GM06990 (cell line): ENCODE measurements at regions not wholly inside any gene's neighbourhood (a gene's known extent, or its start where the extent isn't known, plus 50 kb on each side); places are given as distances from the start of the nearest gene placed in this dataset.

Source experiments
- DNase-seq: peaks from one replicate; pipeline ENCODE4 v3.0.0-alpha.2; 2011; ENCODE audit not compliant: insufficient read length; ENCODE audit errors: extremely low read depth
- H3K27me3 ChIP-seq: replicated peaks from 2 replicates; pipeline ENCODE4 v1.6.0; 2011; ENCODE audit warnings: low read length; ENCODE audit not compliant: control insufficient read depth, insufficient read depth
- H3K36me3 ChIP-seq: 2 replicates; pipeline ENCODE4 v1.5.1; 2011; ENCODE audit warnings: low read length; ENCODE audit not compliant: control insufficient read depth, insufficient read depth
- H3K4me3 ChIP-seq: replicated peaks from 2 replicates; pipeline ENCODE4 v1.5.1; 2011; ENCODE audit warnings: low read depth, mild to moderate bottlenecking, control low read depth, low read length
- TF ChIP-seq, protein P1 (sequence below): IDR thresholded peaks from 2 replicates; pipeline ENCODE4 v1.5.1; 2011; ENCODE audit warnings: low read length, control low read depth, mild to moderate bottlenecking, inconsistent platforms; ENCODE audit not compliant: insufficient read depth, poor library complexity, severe bottlenecking

DNA sequence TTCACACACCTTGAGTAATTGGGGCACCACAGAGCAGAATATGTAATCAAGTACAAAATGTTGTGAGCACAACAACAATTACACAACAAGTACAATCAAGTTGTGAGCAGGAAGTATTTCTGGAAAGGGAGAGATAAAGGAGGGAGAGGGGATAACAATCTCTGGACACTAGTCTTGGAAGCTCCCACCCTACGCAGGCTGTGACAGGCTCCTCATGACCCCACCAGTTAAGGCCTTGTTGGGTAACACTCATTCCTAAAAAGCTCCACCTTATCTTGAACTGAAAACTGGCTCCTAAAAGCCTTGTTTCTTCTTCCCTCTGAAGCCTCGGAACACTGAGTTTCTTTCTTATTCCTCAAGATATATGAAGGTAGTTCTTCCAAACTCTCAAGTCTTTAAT lies 806.0 kb downstream of the UQCRFS1 start:
- Histone ChIP-seq H3K27me3 (no peaks in the 10 kb centered on the region), H3K4me3 (no peak overlapping the region), H3K36me3 (no peaks in the 10 kb centered on the region)
- no peak for DNase-seq
- TF ChIP-seq, protein P1, sequence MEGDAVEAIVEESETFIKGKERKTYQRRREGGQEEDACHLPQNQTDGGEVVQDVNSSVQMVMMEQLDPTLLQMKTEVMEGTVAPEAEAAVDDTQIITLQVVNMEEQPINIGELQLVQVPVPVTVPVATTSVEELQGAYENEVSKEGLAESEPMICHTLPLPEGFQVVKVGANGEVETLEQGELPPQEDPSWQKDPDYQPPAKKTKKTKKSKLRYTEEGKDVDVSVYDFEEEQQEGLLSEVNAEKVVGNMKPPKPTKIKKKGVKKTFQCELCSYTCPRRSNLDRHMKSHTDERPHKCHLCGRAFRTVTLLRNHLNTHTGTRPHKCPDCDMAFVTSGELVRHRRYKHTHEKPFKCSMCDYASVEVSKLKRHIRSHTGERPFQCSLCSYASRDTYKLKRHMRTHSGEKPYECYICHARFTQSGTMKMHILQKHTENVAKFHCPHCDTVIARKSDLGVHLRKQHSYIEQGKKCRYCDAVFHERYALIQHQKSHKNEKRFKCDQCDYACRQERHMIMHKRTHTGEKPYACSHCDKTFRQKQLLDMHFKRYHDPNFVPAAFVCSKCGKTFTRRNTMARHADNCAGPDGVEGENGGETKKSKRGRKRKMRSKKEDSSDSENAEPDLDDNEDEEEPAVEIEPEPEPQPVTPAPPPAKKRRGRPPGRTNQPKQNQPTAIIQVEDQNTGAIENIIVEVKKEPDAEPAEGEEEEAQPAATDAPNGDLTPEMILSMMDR, result no peak

DNA sequence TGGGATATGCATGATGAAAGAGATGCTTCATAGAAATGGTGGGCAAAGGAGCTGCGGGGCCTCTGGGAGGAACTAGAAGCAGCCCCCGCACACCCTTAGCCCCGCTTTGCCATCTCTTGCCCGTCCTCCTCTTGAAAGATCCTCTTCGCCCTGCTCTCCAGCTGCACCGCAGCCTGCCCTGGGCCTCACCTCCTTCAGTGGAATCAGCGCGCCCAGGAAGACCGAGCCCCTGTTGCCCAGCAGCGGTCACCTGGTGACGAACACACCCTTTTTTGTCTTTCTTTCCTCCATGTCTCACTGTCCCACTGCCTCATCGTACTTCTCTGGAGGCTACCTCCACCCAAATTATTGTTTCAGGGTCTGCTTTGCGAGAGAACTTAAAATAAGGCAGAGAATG lies 807.6 kb downstream of the UQCRFS1 start:
- Histone ChIP-seq H3K4me3 (no peak overlapping the region), H3K36me3 (no peaks in the 10 kb centered on the region), H3K27me3 (no peaks in the 10 kb centered on the region)
- DNase-seq, result no peak
- TF ChIP-seq, protein P1, result no peak

DNA sequence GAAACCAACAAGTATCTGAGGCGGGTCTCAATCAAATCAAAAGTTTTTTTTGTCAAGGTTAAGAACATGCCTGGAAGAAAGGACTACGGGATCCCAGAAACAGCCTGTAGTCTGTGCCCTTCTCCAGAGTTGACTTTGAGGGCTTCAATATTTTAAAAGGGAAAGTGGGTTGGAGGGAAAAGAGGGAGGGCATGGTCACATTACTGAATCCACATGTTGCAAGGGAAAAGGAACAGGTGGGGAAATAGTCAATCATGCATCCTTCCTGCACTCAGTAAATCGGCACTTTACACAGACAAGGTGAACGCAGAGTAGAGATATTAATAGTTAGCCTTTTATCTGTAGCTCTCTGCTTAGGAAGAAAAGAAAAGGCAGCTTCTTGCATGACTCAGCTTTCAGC lies 808.5 kb downstream of the UQCRFS1 start:
- Histone ChIP-seq H3K36me3 (no peaks in the 10 kb centered on the region), H3K4me3 (no peak overlapping the region)

GRCh38 chr19:28403690-28404089 lies 809.3 kb downstream of the UQCRFS1 start:
- no peak overlapping the region for H3K4me3 ChIP-seq
- TF ChIP-seq, protein P1, result no peak
- no peak for DNase-seq
- H3K36me3 ChIP-seq, result no peaks in the 10 kb centered on the region
- no peaks in the 10 kb centered on the region for H3K27me3 ChIP-seq

More for the DNA sequence above, 808.5 kb downstream of the UQCRFS1 start:
- TF ChIP-seq, protein P1, result no peak
- DNase-seq, result no peak
- H3K27me3 ChIP-seq, result no peaks in the 10 kb centered on the region

GRCh38 chr19:28402701-28403290 lies 810.2 kb downstream of the UQCRFS1 start:
- no peaks in the 10 kb centered on the region for H3K36me3 ChIP-seq
- H3K27me3 ChIP-seq, result no peaks in the 10 kb centered on the region
- DNase-seq, result no peak
- TF ChIP-seq, protein P1, result no peak
- no peak overlapping the region for H3K4me3 ChIP-seq
